Activated T-cell treated with anti-CD3 and anti-CD28 coated beads, Interleukin-2, amount 50 U/mL, for 72 hours (primary cell): ENCODE measurements at regions not wholly inside any gene's neighbourhood (a gene's known extent, or its start where the extent isn't known, plus 50 kb on each side); places are given as distances from the start of the nearest gene placed in this dataset.

Experiments used
- ATAC-seq, 2 donors: fragments of 150-1000 bp; cut with Tn5 transposase; replicated peaks in 1 of 2; 2 replicates each; pipeline ENCODE4 v1.10.0; 2021; ENCODE audit warnings: moderate library complexity in 2 of 2, mild to moderate bottlenecking in 1 of 2
- DNase-seq, 2 donors: peaks; one replicate each; pipeline ENCODE4 v3.0.0; 2021 to 2022; ENCODE audit warnings: mixed read lengths in 1 of 2
- H3K27ac Mint-ChIP-seq: one replicate; pipeline ENCODE4 v1.8.0; 2022; ENCODE audit warnings: mild to moderate bottlenecking, moderate library complexity, mixed read lengths
- H3K27me3 Mint-ChIP-seq: one replicate; pipeline ENCODE4 v1.8.0; 2022; ENCODE audit warnings: low read depth, mixed read lengths
- H3K36me3 Mint-ChIP-seq, 2 donors: one replicate each; pipeline ENCODE4 v1.8.0; 2022; ENCODE audit warnings: mixed read lengths in 2 of 2, mild to moderate bottlenecking in 1 of 2; ENCODE audit not compliant: insufficient read depth in 2 of 2
- H3K4me1 Mint-ChIP-seq: one replicate; pipeline ENCODE4 v1.8.0; 2022; ENCODE audit warnings: low read depth, mixed read lengths
- H3K4me3 Mint-ChIP-seq, 2 donors: one replicate each; pipeline ENCODE4 v1.8.0; 2022; ENCODE audit warnings: mild to moderate bottlenecking in 2 of 2, mixed read lengths in 2 of 2, moderate library complexity in 2 of 2
- H3K9me3 Mint-ChIP-seq, 2 donors: one replicate each; pipeline ENCODE4 v1.8.0; 2022; ENCODE audit warnings: mixed read lengths in 2 of 2

DNA sequence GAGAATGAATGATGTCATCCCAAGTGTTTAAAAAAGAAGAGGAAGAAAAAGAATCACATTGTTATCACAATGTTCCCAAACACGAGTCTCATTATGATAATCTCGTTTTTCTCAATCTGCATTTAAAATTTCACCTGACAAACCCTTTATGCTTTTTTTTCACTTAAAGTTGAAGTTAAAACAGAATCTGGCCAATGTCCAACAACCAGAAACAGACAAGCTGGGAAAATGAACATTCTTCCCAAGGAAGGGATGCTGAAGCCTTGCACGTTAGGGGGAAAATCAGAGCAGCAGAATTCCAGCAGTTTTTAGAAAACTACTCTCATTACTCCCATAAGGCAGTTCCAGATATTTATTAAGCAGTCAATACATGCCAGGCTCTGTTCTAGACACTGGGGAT, 245.3 kb downstream of the TMEM182 start:
- H3K27me3 Mint-ChIP-seq, result no peaks in the 10 kb centered on the region
- DNase-seq, result no peak
- no peak overlapping the region for H3K4me3 Mint-ChIP-seq
- no peak for ATAC-seq
- H3K9me3 Mint-ChIP-seq, result peaks cover 0 to 2% of the 10 kb centered on the region in 2 donors
- H3K36me3 Mint-ChIP-seq, result no peaks in the 10 kb centered on the region
- no peak overlapping the region for H3K27ac Mint-ChIP-seq
- no peaks in the 10 kb centered on the region for H3K4me1 Mint-ChIP-seq

DNA sequence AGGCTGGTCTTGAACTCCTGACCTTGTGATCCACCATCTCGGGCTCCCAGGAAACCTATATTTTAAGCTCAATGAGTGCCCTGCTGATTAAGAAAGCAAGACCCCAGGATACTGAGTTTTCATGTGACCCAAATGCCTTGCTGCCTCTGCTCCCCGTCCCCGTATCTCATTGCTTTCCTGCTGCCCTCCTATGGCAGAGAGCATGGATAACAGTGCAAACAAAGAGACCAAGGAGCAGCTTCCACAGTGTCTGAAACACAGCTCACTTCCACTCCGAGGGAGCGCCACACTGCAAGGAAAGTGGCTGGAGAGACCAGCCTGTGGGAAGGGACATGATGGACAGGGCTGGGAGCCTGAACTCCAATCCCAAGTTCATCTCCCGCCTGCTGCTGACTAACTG, 246.8 kb downstream of the TMEM182 start:
- no peaks in the 10 kb centered on the region for H3K27me3 Mint-ChIP-seq
- H3K4me3 Mint-ChIP-seq, result no peak overlapping the region
- H3K4me1 Mint-ChIP-seq, result no peaks in the 10 kb centered on the region
- H3K9me3 Mint-ChIP-seq, result peaks cover 0 to 2% of the 10 kb centered on the region in 2 donors
- H3K36me3 Mint-ChIP-seq, result no peaks in the 10 kb centered on the region
- no peak for ATAC-seq
- no peak overlapping the region for H3K27ac Mint-ChIP-seq
- no peak for DNase-seq

DNA sequence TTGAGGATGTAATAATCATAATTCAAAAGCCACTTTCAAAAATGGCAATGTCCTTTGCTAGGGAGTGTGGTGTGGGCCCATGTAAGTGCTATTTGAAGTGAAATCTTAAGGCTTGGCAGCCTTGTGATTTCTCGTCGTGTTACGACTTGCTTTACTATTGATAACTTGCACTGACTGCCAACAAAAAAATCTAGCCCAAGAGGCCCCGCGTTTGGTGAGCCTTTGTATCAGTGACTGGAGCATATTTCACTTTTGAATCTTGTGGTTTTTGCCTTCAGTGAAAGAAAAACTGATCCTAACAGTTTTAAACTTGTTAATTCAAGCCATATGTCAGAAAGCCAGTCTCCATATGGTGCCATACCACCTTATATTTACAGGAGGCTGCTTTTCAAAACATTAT, 248.0 kb downstream of the TMEM182 start:
- no peaks in the 10 kb centered on the region for H3K27me3 Mint-ChIP-seq
- no peaks in the 10 kb centered on the region for H3K36me3 Mint-ChIP-seq
- DNase-seq (no peak), ATAC-seq (no peak)
- H3K4me3 Mint-ChIP-seq, result no peak overlapping the region
- H3K4me1 Mint-ChIP-seq, result no peaks in the 10 kb centered on the region
- no peak overlapping the region for H3K27ac Mint-ChIP-seq
- H3K9me3 Mint-ChIP-seq, result no peaks in the 10 kb centered on the region

DNA sequence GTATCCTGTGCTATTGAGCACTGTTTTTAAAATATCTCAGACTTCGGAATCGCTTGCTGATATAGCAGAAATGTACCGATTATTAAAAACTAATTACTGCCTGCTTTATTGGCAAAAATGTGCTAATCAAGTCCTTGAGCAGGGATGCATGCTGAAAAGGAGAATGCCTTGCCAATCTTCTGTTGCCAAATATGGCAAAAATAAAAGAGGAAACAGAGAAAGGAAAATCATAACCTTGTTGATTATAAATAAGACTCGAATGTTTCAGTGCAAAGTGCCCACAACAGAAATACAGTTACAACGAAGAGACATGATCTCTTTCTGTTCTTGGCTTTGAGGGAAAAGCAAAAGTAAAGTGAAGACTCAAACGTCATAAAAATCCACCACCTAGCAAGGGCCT, 248.5 kb downstream of the TMEM182 start:
- Mint-ChIP-seq H3K9me3 (no peaks in the 10 kb centered on the region), H3K27ac (no peak overlapping the region), H3K27me3 (no peaks in the 10 kb centered on the region), H3K4me3 (no peak overlapping the region), H3K4me1 (no peaks in the 10 kb centered on the region), H3K36me3 (no peaks in the 10 kb centered on the region)
- ATAC-seq (no peak), DNase-seq (no peak)

DNA sequence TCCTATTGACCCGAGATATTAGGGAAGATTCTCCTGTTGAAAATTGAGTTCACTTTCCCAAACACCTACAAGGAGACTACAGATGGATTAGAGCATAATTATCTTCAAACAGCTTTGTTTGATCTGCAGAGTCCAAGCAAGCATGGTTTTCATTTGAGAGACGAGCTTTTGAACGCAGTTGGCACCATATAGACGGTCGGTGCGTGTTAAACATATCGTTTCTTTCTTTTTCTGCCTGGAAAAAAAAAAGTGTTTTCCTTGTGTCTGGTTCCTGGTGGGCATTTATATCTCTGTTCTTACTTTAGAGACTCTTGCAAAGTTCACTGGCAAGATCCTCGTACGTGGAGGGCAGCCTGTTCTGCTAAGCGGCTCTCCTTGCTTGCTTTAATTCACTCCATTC, 248.9 kb downstream of the TMEM182 start:
- H3K36me3 Mint-ChIP-seq, result no peaks in the 10 kb centered on the region
- no peaks in the 10 kb centered on the region for H3K9me3 Mint-ChIP-seq
- H3K4me3 Mint-ChIP-seq, result no peak overlapping the region
- H3K4me1 Mint-ChIP-seq, result no peaks in the 10 kb centered on the region
- no peak for ATAC-seq
- DNase-seq, result no peak
- no peaks in the 10 kb centered on the region for H3K27me3 Mint-ChIP-seq
- H3K27ac Mint-ChIP-seq, result no peak overlapping the region

DNA sequence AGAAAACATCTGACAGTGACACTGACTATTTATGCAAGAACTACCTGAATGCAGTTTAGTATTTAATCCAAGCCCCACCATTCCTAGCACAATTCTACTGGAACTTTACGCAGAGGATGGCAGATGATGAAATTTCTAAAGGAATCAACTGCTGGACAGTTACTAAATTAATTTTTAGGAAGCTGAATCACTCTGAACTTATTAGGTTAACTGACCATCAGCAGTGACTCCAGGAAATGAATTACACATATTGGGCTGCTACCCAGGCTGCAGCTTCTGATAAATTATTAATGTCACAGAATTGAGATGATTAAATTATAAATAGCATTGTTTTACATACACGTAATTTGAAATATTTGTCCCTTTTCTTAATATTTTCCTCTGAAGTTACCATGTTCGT, 250.8 kb downstream of the TMEM182 start:
- ATAC-seq, result no peak
- Mint-ChIP-seq H3K27ac (no peak overlapping the region), H3K36me3 (no peaks in the 10 kb centered on the region), H3K27me3 (no peaks in the 10 kb centered on the region), H3K4me1 (no peaks in the 10 kb centered on the region), H3K4me3 (no peak overlapping the region), H3K9me3 (no peaks in the 10 kb centered on the region)
- DNase-seq, result no peak

DNA sequence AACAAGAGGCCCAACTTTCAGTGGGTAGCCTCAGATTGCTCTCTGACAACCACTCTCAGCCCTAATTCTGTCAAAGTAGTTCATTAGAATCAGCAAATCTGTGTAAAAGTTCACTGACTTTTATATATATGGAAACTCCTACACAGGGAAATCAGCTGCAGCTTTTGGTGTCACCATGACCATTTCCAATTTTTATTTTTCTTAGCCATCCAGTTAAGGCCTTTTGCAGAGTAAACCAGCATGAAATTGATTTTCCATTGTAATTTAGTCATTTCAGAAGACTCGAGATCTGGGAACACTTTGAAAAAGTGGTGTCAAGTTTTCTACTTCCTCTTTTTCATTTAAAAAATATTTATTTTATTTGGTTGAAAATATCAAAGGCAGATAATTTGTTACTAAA, 263.2 kb downstream of the TMEM182 start:
- H3K36me3 Mint-ChIP-seq, result no peaks in the 10 kb centered on the region
- DNase-seq (no peak), ATAC-seq (no peak)
- H3K4me3 Mint-ChIP-seq, result no peak overlapping the region
- H3K4me1 Mint-ChIP-seq, result no peaks in the 10 kb centered on the region
- no peaks in the 10 kb centered on the region for H3K27me3 Mint-ChIP-seq
- H3K27ac Mint-ChIP-seq, result no peak overlapping the region
- H3K9me3 Mint-ChIP-seq, result no peaks in the 10 kb centered on the region

DNA sequence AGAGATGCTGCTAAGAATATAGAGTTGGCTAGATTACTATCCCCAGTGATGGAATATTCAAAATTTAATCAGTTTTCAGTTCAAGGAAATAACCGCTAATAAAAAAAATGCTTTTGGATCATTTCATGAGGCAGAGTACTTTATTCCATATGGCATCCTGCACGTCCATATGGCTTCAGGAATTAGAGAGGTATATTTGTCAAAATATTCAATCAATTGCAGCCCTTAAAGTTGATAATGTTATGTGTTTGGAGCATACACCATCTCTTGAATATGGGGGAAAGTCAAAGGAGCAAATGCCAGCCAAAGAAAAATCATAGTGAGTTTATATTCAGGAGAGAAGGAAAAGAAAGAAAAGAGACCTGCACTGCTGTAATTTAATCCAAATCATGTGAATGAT, 266.4 kb downstream of the TMEM182 start:
- Mint-ChIP-seq H3K4me1 (no peaks in the 10 kb centered on the region), H3K27me3 (no peaks in the 10 kb centered on the region), H3K9me3 (no peaks in the 10 kb centered on the region), H3K36me3 (no peaks in the 10 kb centered on the region), H3K27ac (no peak overlapping the region), H3K4me3 (no peak overlapping the region)
- DNase-seq (no peak), ATAC-seq (no peak)
